GM12873 (cell line): ENCODE measurements at regions not wholly inside any gene's neighbourhood (a gene's known extent, or its start where the extent isn't known, plus 50 kb on each side); places are given as distances from the start of the nearest gene placed in this dataset.

Source experiments
- CTCF ChIP-seq: IDR thresholded peaks from 2 replicates; pipeline ENCODE4 v1.5.1; 2012; ENCODE audit warnings: low read depth, mild to moderate bottlenecking, moderate library complexity, low read length, control low read depth; ENCODE audit not compliant: insufficient read depth; ENCODE audit errors: missing control alignments

GRCh38 chr5:3190433-3190832 is 405.2 kb upstream of the IRX1 start:
- no peak for TF ChIP-seq CTCF

GRCh38 chr5:3187771-3188425 is 407.7 kb upstream of the IRX1 start:
- TF ChIP-seq CTCF = no peak

GRCh38 chr5:3186736-3187405 is 408.8 kb upstream of the IRX1 start:
- no peak for TF ChIP-seq CTCF

- no peak for TF ChIP-seq CTCF
Measured at GRCh38 chr5:3186156-3186555, 409.5 kb upstream of the IRX1 start.

GRCh38 chr5:3185488-3185887 is 410.1 kb upstream of the IRX1 start:
- TF ChIP-seq CTCF = no peak

GRCh38 chr5:3182133-3182876 is 413.3 kb upstream of the IRX1 start:
- no peak for TF ChIP-seq CTCF

GRCh38 chr5:3181671-3182070 is 414.0 kb upstream of the IRX1 start:
- TF ChIP-seq CTCF = no peak
